ENCODE measurements at regions not wholly inside any gene's neighbourhood (a gene's known extent, or its start where the extent isn't known, plus 50 kb on each side); places are given as distances from the start of the nearest gene placed in this dataset.

GRCh38 chr5:82684659-82685058 is 392.5 kb downstream of the TMEM167A start:
- DNase-seq: no peak

- DNase-seq: no peak
Measured at GRCh38 chr5:82684165-82684564, 393.0 kb downstream of the TMEM167A start.

- DNase-seq: no peak
Measured at GRCh38 chr5:82679660-82680059, 397.5 kb downstream of the TMEM167A start.

GRCh38 chr5:82676661-82677060 is 398.5 kb upstream of the RPS23 start:
- DNase-seq: no peak

GRCh38 chr5:82674671-82675070 is 396.5 kb upstream of the RPS23 start:
- no peak for DNase-seq

GRCh38 chr5:82673057-82673809 is 395.1 kb upstream of the RPS23 start:
- DNase-seq: no peak

- no peak for DNase-seq
Measured at GRCh38 chr5:82670692-82671091, 392.5 kb upstream of the RPS23 start.

- no peak for DNase-seq
Measured at GRCh38 chr5:82669720-82670119, 391.6 kb upstream of the RPS23 start.

GRCh38 chr5:82666312-82666711 is 388.2 kb upstream of the RPS23 start:
- no peak for DNase-seq

- peak; percentile 84 to 87 for DNase-seq
Measured at GRCh38 chr5:82664732-82665131, 386.6 kb upstream of the RPS23 start.

GRCh38 chr5:82663225-82663624 is 385.1 kb upstream of the RPS23 start:
- DNase-seq: no peak

GRCh38 chr5:82662340-82662739 is 384.2 kb upstream of the RPS23 start:
- no peak for DNase-seq

- DNase-seq: no peak
Measured at GRCh38 chr5:82661933-82662332, 383.8 kb upstream of the RPS23 start.

- no peak for DNase-seq
Measured at GRCh38 chr5:82661462-82661861, 383.3 kb upstream of the RPS23 start.

GRCh38 chr5:82659115-82659514 is 381.0 kb upstream of the RPS23 start:
- no peak for DNase-seq

- no peak for DNase-seq
Measured at GRCh38 chr5:82657033-82657699, 379.0 kb upstream of the RPS23 start.

- no peak for DNase-seq
Measured at GRCh38 chr5:82656341-82656761, 378.2 kb upstream of the RPS23 start.

- no peak for DNase-seq
Measured at GRCh38 chr5:82655078-82655477, 376.9 kb upstream of the RPS23 start.

GRCh38 chr5:82649943-82650342 is 371.8 kb upstream of the RPS23 start:
- DNase-seq: no peak

GRCh38 chr5:82644766-82645165 is 366.6 kb upstream of the RPS23 start:
- DNase-seq: no peak

- no peak for DNase-seq
Measured at GRCh38 chr5:82644229-82644628, 366.1 kb upstream of the RPS23 start.

- no peak for DNase-seq
Measured at GRCh38 chr5:82642313-82642712, 364.2 kb upstream of the RPS23 start.

- peak; percentile 78 to 81 for DNase-seq
Measured at GRCh38 chr5:82641331-82642003, 363.3 kb upstream of the RPS23 start.

- peak in 1 of 2 experiments; percentile 4 for DNase-seq
Measured at GRCh38 chr5:82640916-82641315, 362.8 kb upstream of the RPS23 start.

Measured in SHP77 (cell line).